IMR-90 (cell line): ENCODE measurements at regions not wholly inside any gene's neighbourhood (a gene's known extent, or its start where the extent isn't known, plus 50 kb on each side); places are given as distances from the start of the nearest gene placed in this dataset.

Source experiments
- ATAC-seq: fragments of 200-7000 bp; cut with Tn5 transposase; 2 replicates; pipeline ENCODE4 v1.9.1; 2020; ENCODE audit warnings: low read depth, mild to moderate bottlenecking, moderate library complexity
- BruUV-seq: library from RNA; stranded (reverse); fragments of 400-500 nt; replicated peaks from 2 replicates; lab custom pipeline; 2021; lab: Mats Ljungman, UMichigan
- CTCF ChIA-PET: fragments of 300-600 bp; formaldehyde crosslinking; extraction: SDS; loops from one replicate; lab custom pipeline; 2021; ENCODE audit warnings: antibody characterized with exemption; lab: Yijun Ruan, JAX
- POLR2A ChIA-PET: fragments of 300-600 bp; sonication (Branson Sonifier 250); formaldehyde crosslinking; loops from one replicate; lab custom pipeline; 2022; ENCODE audit warnings: antibody characterized with exemption; ENCODE audit not compliant: unreplicated experiment; lab: Charles Lee
- DNase-seq: peaks from one replicate; pipeline ENCODE4 v3.0.0; 2013
- H2AFZ ChIP-seq: replicated peaks from 2 replicates; pipeline ENCODE3; 2013; ENCODE audit warnings: low read length, mild to moderate bottlenecking; ENCODE audit not compliant: poor library complexity
- H2AK5ac ChIP-seq: 2 replicates; pipeline ENCODE4 v1.6.1; 2013; ENCODE audit warnings: low read depth, low read length, inconsistent platforms
- H2AK9ac ChIP-seq: replicated peaks from 2 replicates; pipeline ENCODE3; 2013; ENCODE audit warnings: mild to moderate bottlenecking, low read depth, low read length, moderate library complexity; ENCODE audit not compliant: poor library complexity
- H2BK120ac ChIP-seq: 2 replicates; pipeline ENCODE4 v1.6.1; 2013; ENCODE audit warnings: low read depth, low read length, inconsistent platforms
- H2BK15ac ChIP-seq: 3 replicates; pipeline ENCODE4 v1.6.1; 2013; ENCODE audit warnings: low read depth, low read length, inconsistent platforms
- H2BK20ac ChIP-seq: 2 replicates; pipeline ENCODE4 v1.6.1; 2013; ENCODE audit warnings: low read depth, mild to moderate bottlenecking, inconsistent platforms, low read length, moderate library complexity
- H2BK5ac ChIP-seq: 2 replicates; pipeline ENCODE4 v1.6.1; 2013; ENCODE audit warnings: mild to moderate bottlenecking, low read depth, low read length, inconsistent platforms; ENCODE audit not compliant: poor library complexity, severe bottlenecking
- H3K14ac ChIP-seq: replicated peaks from 2 replicates; pipeline ENCODE4 v1.6.1; 2013; ENCODE audit warnings: low read depth, low read length, inconsistent platforms
- H3K18ac ChIP-seq: 2 replicates; pipeline ENCODE4 v1.6.1; 2013; ENCODE audit warnings: low read depth, low read length, control low read depth
- H3K23ac ChIP-seq: 2 replicates; pipeline ENCODE4 v1.6.1; 2013; ENCODE audit warnings: low read depth, low read length, inconsistent platforms
- H3K27ac ChIP-seq: 2 replicates; pipeline ENCODE4 v1.5.1; 2013; ENCODE audit warnings: mild to moderate bottlenecking, control low read depth, low read length; ENCODE audit not compliant: insufficient read depth
- H3K27me3 ChIP-seq: 2 replicates; pipeline ENCODE4 v1.6.1; 2013; ENCODE audit warnings: low read length; ENCODE audit not compliant: control insufficient read depth, insufficient read depth
- H3K36me3 ChIP-seq: 2 replicates; pipeline ENCODE4 v1.6.1; 2013; ENCODE audit warnings: low read length, mixed read lengths; ENCODE audit not compliant: control insufficient read depth, insufficient read depth
- H3K4ac ChIP-seq: 2 replicates; pipeline ENCODE4 v1.6.1; 2013; ENCODE audit warnings: low read depth, low read length, inconsistent platforms
- H3K4me1 ChIP-seq: 2 replicates; pipeline ENCODE4 v1.6.1; 2013; ENCODE audit warnings: low read length, mixed read lengths; ENCODE audit not compliant: control insufficient read depth, insufficient read depth
- H3K4me2 ChIP-seq: 2 replicates; pipeline ENCODE4 v1.6.1; 2013; ENCODE audit warnings: low read depth, mild to moderate bottlenecking, control low read depth, low read length, moderate library complexity
- H3K4me3 ChIP-seq: 2 replicates; pipeline ENCODE4 v1.5.1; 2013; ENCODE audit warnings: low read depth, mild to moderate bottlenecking, control low read depth, low read length, moderate library complexity; ENCODE audit not compliant: insufficient read depth
- H3K56ac ChIP-seq: 2 replicates; pipeline ENCODE4 v1.6.1; 2013; ENCODE audit warnings: low read length, inconsistent platforms; ENCODE audit not compliant: insufficient read depth; ENCODE audit errors: extremely low read depth
- H3K79me1 ChIP-seq, 2 experiments: 2 replicates each; pipeline ENCODE4 v1.6.1; 2013; ENCODE audit warnings: low read length in 2 of 2, inconsistent platforms in 1 of 2, low read depth in 1 of 2
- H3K9ac ChIP-seq: 2 replicates; pipeline ENCODE4 v1.6.1; 2013; ENCODE audit warnings: low read depth, low read length, control low read depth
- H3K9me1 ChIP-seq: 2 replicates; pipeline ENCODE4 v1.6.1; 2013; ENCODE audit warnings: low read length, inconsistent platforms; ENCODE audit not compliant: insufficient read depth
- H3K9me3 ChIP-seq: 2 replicates; pipeline ENCODE4 v1.6.1; 2013; ENCODE audit warnings: low read length; ENCODE audit not compliant: control insufficient read depth, insufficient read depth
- H4K20me1 ChIP-seq: 2 replicates; pipeline ENCODE4 v1.6.1; 2013; ENCODE audit warnings: low read length, inconsistent platforms; ENCODE audit not compliant: insufficient read depth
- H4K5ac ChIP-seq: 2 replicates; pipeline ENCODE4 v1.6.1; 2013; ENCODE audit warnings: mild to moderate bottlenecking, low read depth, low read length, control low read depth
- H4K8ac ChIP-seq, 2 experiments: 2 replicates each; pipeline ENCODE4 v1.6.1; 2013; ENCODE audit warnings: low read depth in 2 of 2, low read length in 2 of 2, control low read depth in 1 of 2, inconsistent platforms in 1 of 2
- H4K91ac ChIP-seq: 2 replicates; pipeline ENCODE4 v1.6.1; 2013; ENCODE audit warnings: low read depth, low read length, inconsistent platforms; ENCODE audit not compliant: insufficient read depth
- CEBPB ChIP-seq: IDR thresholded peaks from 2 replicates; pipeline ENCODE4 v1.6.1; 2012; ENCODE audit warnings: low read depth, low read length, improper control_type of control experiment
- FOS ChIP-seq: fragments of 150-350 bp; IDR thresholded peaks from 2 replicates; pipeline ENCODE4 v1.6.1; 2016; ENCODE audit warnings: low read depth, low read length
- WGBS, 2 experiments: methylation state at CpG; one replicate each; pipeline versions ENCODE4 v1.1.5 to v1.1.7; 2013; ENCODE audit warnings: missing lambda C conversion rate in 2 of 2; ENCODE audit not compliant: insufficient read length in 1 of 2; ENCODE audit errors: extremely low coverage in 2 of 2; 5-methylcytosine and 5-hydroxymethylcytosine counted together
- dilution Hi-C: fragments of 300-500 bp; cut with HindIII; formaldehyde crosslinking; loops from one replicate; pipeline ENCODE4 v1.14.3; 2018; ENCODE audit warnings: low sequenced_read_pairs; ENCODE audit not compliant: unreplicated experiment
- in situ Hi-C: fragments of 300-500 bp; cut with MboI; formaldehyde crosslinking; loops from 3 replicates; pipeline ENCODE4 v1.14.3; 2019; ENCODE audit warnings: low sequenced_read_pairs, inconsistent platforms, mixed read lengths
- intact Hi-C: fragments of 100-400 bp; cut with micrococcal nuclease; formaldehyde crosslinking; loops from 2 replicates; pipeline ENCODE4 v1.10.0; 2022
- TF ChIP-seq, protein P1 (sequence below): conservative IDR thresholded peaks from 2 replicates; pipeline ENCODE4 v1.5.1; 2012; ENCODE audit warnings: mild to moderate bottlenecking, low read depth, low read length, improper control_type of control experiment
- TF ChIP-seq, protein P2 (sequence below): fragments of 150-350 bp; IDR thresholded peaks from 2 replicates; pipeline ENCODE4 v1.6.1; 2016; ENCODE audit warnings: low read depth, mild to moderate bottlenecking, low read length, moderate library complexity, borderline replicate concordance

DNA sequence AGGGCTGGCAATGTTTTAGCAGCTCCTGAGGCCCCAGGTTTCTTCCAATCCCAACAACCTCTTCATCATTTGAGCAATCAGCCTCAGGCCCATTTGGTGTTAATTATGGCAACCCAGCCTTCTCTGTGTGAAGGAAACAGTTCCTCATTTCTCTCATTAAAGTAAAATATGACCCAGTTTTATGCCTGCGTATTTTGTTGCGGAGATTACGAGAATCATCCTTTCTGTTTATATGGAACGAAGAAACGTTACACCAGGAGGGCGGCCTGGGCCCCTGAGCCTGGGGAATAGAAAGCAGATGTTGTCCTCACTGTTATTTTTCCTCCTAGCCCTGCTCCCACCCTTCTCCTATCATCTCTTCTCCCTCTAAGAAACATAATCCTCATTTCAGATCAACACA lies 332.2 kb upstream of the USP24 start:
- no peak for TF ChIP-seq CEBPB
- TF ChIP-seq, protein P1, sequence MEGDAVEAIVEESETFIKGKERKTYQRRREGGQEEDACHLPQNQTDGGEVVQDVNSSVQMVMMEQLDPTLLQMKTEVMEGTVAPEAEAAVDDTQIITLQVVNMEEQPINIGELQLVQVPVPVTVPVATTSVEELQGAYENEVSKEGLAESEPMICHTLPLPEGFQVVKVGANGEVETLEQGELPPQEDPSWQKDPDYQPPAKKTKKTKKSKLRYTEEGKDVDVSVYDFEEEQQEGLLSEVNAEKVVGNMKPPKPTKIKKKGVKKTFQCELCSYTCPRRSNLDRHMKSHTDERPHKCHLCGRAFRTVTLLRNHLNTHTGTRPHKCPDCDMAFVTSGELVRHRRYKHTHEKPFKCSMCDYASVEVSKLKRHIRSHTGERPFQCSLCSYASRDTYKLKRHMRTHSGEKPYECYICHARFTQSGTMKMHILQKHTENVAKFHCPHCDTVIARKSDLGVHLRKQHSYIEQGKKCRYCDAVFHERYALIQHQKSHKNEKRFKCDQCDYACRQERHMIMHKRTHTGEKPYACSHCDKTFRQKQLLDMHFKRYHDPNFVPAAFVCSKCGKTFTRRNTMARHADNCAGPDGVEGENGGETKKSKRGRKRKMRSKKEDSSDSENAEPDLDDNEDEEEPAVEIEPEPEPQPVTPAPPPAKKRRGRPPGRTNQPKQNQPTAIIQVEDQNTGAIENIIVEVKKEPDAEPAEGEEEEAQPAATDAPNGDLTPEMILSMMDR: no peak
- TF ChIP-seq, protein P2, sequence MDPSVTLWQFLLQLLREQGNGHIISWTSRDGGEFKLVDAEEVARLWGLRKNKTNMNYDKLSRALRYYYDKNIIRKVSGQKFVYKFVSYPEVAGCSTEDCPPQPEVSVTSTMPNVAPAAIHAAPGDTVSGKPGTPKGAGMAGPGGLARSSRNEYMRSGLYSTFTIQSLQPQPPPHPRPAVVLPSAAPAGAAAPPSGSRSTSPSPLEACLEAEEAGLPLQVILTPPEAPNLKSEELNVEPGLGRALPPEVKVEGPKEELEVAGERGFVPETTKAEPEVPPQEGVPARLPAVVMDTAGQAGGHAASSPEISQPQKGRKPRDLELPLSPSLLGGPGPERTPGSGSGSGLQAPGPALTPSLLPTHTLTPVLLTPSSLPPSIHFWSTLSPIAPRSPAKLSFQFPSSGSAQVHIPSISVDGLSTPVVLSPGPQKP: no peak
- TF ChIP-seq FOS: no peak
- ChIA-PET POLR2A (no interaction called here), CTCF (no interaction called here)
- Histone ChIP-seq H2AK5ac (no peak overlapping the region; the same call in 1 of the 2 replicates), H3K27me3 (no peaks in the 10 kb centered on the region), H3K23ac (no peak overlapping the region), H3K4me1 (peaks cover 3% of the 10 kb centered on the region; the same call in 1 of the 2 replicates), H2BK5ac (no peak overlapping the region), H3K4ac (no peak overlapping the region), H3K36me3 (no peaks in the 10 kb centered on the region), H3K9me1 (no peaks in the 10 kb centered on the region; the same call in 1 of the 2 replicates), H3K79me1 (no peaks in the 10 kb centered on the region), H4K8ac (no peak overlapping the region), H3K4me2 (no peak overlapping the region), H4K5ac (peak overlapping the region; percentile 35; the same call in 1 of the 2 replicates), H2BK20ac (no peak overlapping the region), H2BK120ac (0 out of 2 replicates have a peak overlapping the region, but pooled peaks have one; percentile 19), H2AK9ac (no peak overlapping the region), H3K56ac (no peak overlapping the region), H4K91ac (no peak overlapping the region), H3K18ac (peak overlapping the region; percentile 61; the same call in 1 of the 2 replicates), H3K14ac (no peak overlapping the region), H3K9ac (no peak overlapping the region), H2AFZ (peak overlapping the region; percentile 52), H3K27ac (peak overlapping the region; percentile 68; the same call in 1 of the 2 replicates), H4K20me1 (no peaks in the 10 kb centered on the region), H3K9me3 (peaks cover 3% of the 10 kb centered on the region; the same call in 1 of the 2 replicates), H3K4me3 (no peak overlapping the region), H2BK15ac (no peak overlapping the region)
- intact Hi-C loops (loop anchor here (5.0 kb wide), 1 partner anchor 50 kb away; no protein-coding TSS in a partner anchor), dilution Hi-C loops (no loop called here), in situ Hi-C loops (no loop called here)
- WGBS, 2 experiments: 90% methylated on average over 2 of the region's 6 CpGs; no CpG with 5 or more reads in 1 of the 2 experiments
- BruUV-seq: no TSS peak
- ATAC-seq (peak; percentile 38; the same call in 1 of the 2 replicates), DNase-seq (peak; percentile 31)
